ENCODE measurements at regions not wholly inside any gene's neighbourhood (a gene's known extent, or its start where the extent isn't known, plus 50 kb on each side); places are given as distances from the start of the nearest gene placed in this dataset.

GRCh38 chr5:106801554-106801953 is 869.2 kb downstream of the EFNA5 start:
- FAIRE-seq (no peak), DNase-seq (no peak)
- Histone ChIP-seq H3K27ac (ENCODE audit: low read depth in 2 of 2, low read length in 2 of 2) (no peak overlapping the region), H3K9me3 (ENCODE audit: control insufficient read depth in 2 of 3, insufficient read depth in 1 of 3, low read length in 3 of 3) (no peaks in the 10 kb centered on the region), H3K4me1 (ENCODE audit: control insufficient read depth in 2 of 3, insufficient read depth in 2 of 3, low read depth in 1 of 3, low read length in 3 of 3) (no peaks in the 10 kb centered on the region), H3K9ac (ENCODE audit: low read length in 3 of 3) (no peak overlapping the region), H3K27me3 (ENCODE audit: control insufficient read depth, insufficient read depth, low read length) (no peaks in the 10 kb centered on the region), H3K4me3 (ENCODE audit: low read length in 3 of 3) (no peak overlapping the region), H3K36me3 (ENCODE audit: control insufficient read depth in 2 of 3, insufficient read depth in 3 of 3, low read length in 3 of 3) (no peaks in the 10 kb centered on the region)
- intact Hi-C loops (cut with DNase I): no loop called here
- no peak for TF ChIP-seq CTCF (IDR thresholded peaks at IDR 0.05; ENCODE audit: borderline replicate concordance, extremely low read depth, insufficient read depth)

DNA sequence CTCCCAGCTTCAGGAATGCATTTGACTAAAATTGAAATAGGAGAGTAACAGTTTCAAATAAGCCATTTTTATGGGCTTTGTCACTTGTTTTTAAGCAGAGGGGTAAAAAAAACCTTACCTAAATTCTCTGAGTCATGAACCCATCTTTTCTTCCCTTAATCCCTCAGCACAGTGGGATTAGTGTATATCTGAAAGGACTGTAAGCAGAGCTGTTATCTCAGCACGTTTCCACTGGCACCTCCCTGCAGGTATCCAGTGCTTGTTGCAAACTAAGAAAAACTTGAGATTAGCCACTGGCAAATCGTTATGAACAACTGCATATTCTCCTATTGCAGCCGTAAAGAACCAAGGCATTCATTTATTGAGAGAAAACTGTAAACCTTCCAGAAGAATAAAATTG is 872.7 kb downstream of the EFNA5 start:
- no peaks in the 10 kb centered on the region for H3K9me3 ChIP-seq (ENCODE audit: control insufficient read depth in 2 of 3, insufficient read depth in 1 of 3, low read length in 3 of 3)
- intact Hi-C loops (cut with DNase I): no loop called here
- TF ChIP-seq CTCF (IDR thresholded peaks at IDR 0.05; ENCODE audit: borderline replicate concordance, extremely low read depth, insufficient read depth): no peak
- H3K4me1 ChIP-seq (ENCODE audit: control insufficient read depth in 2 of 3, insufficient read depth in 2 of 3, low read depth in 1 of 3, low read length in 3 of 3): no peaks in the 10 kb centered on the region
- H3K27me3 ChIP-seq (ENCODE audit: control insufficient read depth, insufficient read depth, low read length): no peaks in the 10 kb centered on the region
- H3K4me3 ChIP-seq (ENCODE audit: low read length in 3 of 3): no peak overlapping the region
- H3K9ac ChIP-seq (ENCODE audit: low read length in 3 of 3): no peak overlapping the region
- no peaks in the 10 kb centered on the region for H3K36me3 ChIP-seq (ENCODE audit: control insufficient read depth in 2 of 3, insufficient read depth in 3 of 3, low read length in 3 of 3)
- no peak overlapping the region for H3K27ac ChIP-seq (ENCODE audit: low read depth in 2 of 2, low read length in 2 of 2)
- DNase-seq: no peak
- no peak for FAIRE-seq

- Histone ChIP-seq H3K36me3 (ENCODE audit: control insufficient read depth in 2 of 3, insufficient read depth in 3 of 3, low read length in 3 of 3) (no peaks in the 10 kb centered on the region), H3K9me3 (ENCODE audit: control insufficient read depth in 2 of 3, insufficient read depth in 1 of 3, low read length in 3 of 3) (no peaks in the 10 kb centered on the region), H3K9ac (ENCODE audit: low read length in 3 of 3) (no peak overlapping the region), H3K27me3 (ENCODE audit: control insufficient read depth, insufficient read depth, low read length) (no peaks in the 10 kb centered on the region), H3K4me1 (ENCODE audit: control insufficient read depth in 2 of 3, insufficient read depth in 2 of 3, low read depth in 1 of 3, low read length in 3 of 3) (no peaks in the 10 kb centered on the region), H3K27ac (ENCODE audit: low read depth in 2 of 2, low read length in 2 of 2) (no peak overlapping the region), H3K4me3 (ENCODE audit: low read length in 3 of 3) (no peak overlapping the region)
- DNase-seq (peak in 2 of 5 donors; percentile 20 to 40), FAIRE-seq (no peak)
- intact Hi-C loops (cut with DNase I): no loop called here
- no peak for TF ChIP-seq CTCF (IDR thresholded peaks at IDR 0.05; ENCODE audit: borderline replicate concordance, extremely low read depth, insufficient read depth)
Measured at GRCh38 chr5:106796081-106796480, 874.7 kb downstream of the EFNA5 start.

GRCh38 chr5:106784846-106785245 is 885.9 kb downstream of the EFNA5 start:
- intact Hi-C loops (cut with DNase I): no loop called here
- no peak for FAIRE-seq
- H3K4me3 ChIP-seq (ENCODE audit: low read length in 3 of 3): no peak overlapping the region

More at GRCh38 chr5:106784846-106785245, 885.9 kb downstream of the EFNA5 start:
- Histone ChIP-seq H3K9ac (ENCODE audit: low read length in 3 of 3) (no peak overlapping the region), H3K27me3 (ENCODE audit: control insufficient read depth, insufficient read depth, low read length) (no peaks in the 10 kb centered on the region), H3K4me1 (ENCODE audit: control insufficient read depth in 2 of 3, insufficient read depth in 2 of 3, low read depth in 1 of 3, low read length in 3 of 3) (no peaks in the 10 kb centered on the region), H3K36me3 (ENCODE audit: control insufficient read depth in 2 of 3, insufficient read depth in 3 of 3, low read length in 3 of 3) (no peaks in the 10 kb centered on the region), H3K27ac (ENCODE audit: low read depth in 2 of 2, low read length in 2 of 2) (no peak overlapping the region), H3K9me3 (ENCODE audit: control insufficient read depth in 2 of 3, insufficient read depth in 1 of 3, low read length in 3 of 3) (peaks cover 0 to 4% (median 0%) of the 10 kb centered on the region in 3 donors)
- no peak for TF ChIP-seq CTCF (IDR thresholded peaks at IDR 0.05; ENCODE audit: borderline replicate concordance, extremely low read depth, insufficient read depth)
- DNase-seq: no peak
